ENCODE measurements at regions not wholly inside any gene's neighbourhood (a gene's known extent, or its start where the extent isn't known, plus 50 kb on each side); places are given as distances from the start of the nearest gene placed in this dataset.

DNA sequence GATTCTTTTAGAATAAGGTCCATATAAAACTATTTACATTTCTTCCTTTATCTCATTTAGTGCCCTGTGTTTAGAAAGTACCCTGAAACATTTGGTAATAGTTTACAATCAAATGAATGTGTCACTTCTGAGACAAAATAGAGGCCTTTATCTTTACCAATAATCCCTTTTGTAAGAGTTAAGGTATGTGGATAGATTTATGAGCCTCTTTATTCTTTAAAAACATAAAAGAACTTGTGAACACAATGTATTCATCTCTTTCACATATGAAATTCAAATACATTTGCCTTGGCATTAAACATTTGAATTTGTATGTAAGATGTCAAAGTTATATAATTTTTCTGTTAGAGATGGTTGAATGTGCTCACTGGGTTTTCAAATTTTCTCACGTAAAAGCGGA lies 180.5 kb upstream of the CWC22 start:
- no peaks in the 10 kb centered on the region for H3K79me1 ChIP-seq (ENCODE audit: insufficient read depth, low read depth, low read length, poor library complexity, severe bottlenecking)
- no peaks in the 10 kb centered on the region for H3K9me3 Mint-ChIP-seq
- H3K4me3 Mint-ChIP-seq, result no peak overlapping the region
- TF ChIP-seq, protein P1, sequence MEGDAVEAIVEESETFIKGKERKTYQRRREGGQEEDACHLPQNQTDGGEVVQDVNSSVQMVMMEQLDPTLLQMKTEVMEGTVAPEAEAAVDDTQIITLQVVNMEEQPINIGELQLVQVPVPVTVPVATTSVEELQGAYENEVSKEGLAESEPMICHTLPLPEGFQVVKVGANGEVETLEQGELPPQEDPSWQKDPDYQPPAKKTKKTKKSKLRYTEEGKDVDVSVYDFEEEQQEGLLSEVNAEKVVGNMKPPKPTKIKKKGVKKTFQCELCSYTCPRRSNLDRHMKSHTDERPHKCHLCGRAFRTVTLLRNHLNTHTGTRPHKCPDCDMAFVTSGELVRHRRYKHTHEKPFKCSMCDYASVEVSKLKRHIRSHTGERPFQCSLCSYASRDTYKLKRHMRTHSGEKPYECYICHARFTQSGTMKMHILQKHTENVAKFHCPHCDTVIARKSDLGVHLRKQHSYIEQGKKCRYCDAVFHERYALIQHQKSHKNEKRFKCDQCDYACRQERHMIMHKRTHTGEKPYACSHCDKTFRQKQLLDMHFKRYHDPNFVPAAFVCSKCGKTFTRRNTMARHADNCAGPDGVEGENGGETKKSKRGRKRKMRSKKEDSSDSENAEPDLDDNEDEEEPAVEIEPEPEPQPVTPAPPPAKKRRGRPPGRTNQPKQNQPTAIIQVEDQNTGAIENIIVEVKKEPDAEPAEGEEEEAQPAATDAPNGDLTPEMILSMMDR (conservative IDR thresholded peaks at IDR 0.05), result no peak
- no peak overlapping the region for H2BK5ac ChIP-seq (ENCODE audit: insufficient read length, low read length)
- no peak overlapping the region for H4K5ac ChIP-seq (ENCODE audit: insufficient read length, low read depth, low read length)
- no peak overlapping the region for H3K27ac Mint-ChIP-seq
- H3K18ac ChIP-seq (ENCODE audit: insufficient read length, low read depth, low read length), result no peak overlapping the region
- no peak overlapping the region for H2BK20ac ChIP-seq (ENCODE audit: low read depth, low read length, poor library complexity, severe bottlenecking)
- no peaks in the 10 kb centered on the region for H4K20me1 ChIP-seq (ENCODE audit: control insufficient read depth, insufficient read depth, insufficient read length)
- no peak overlapping the region for H3K14ac ChIP-seq (ENCODE audit: insufficient read depth, low read length)
- H3K4me1 Mint-ChIP-seq, result peaks cover 4 to 5% of the 10 kb centered on the region in 2 experiments
- no peaks in the 10 kb centered on the region for H3K79me2 ChIP-seq (ENCODE audit: insufficient read depth, low read length)
- no peak overlapping the region for H2BK12ac ChIP-seq (ENCODE audit: insufficient read length, low read depth, low read length)
- H3K27me3 Mint-ChIP-seq (ENCODE audit: low read depth), result no peaks in the 10 kb centered on the region
- H3K4me1 ChIP-seq (ENCODE audit: insufficient read depth, low read length), result no peaks in the 10 kb centered on the region
- H3K27ac ChIP-seq (ENCODE audit: insufficient read length, low read depth, low read length), result no peak overlapping the region
- no peaks in the 10 kb centered on the region for H3K36me3 Mint-ChIP-seq (ENCODE audit: insufficient read depth in 1 of 3, low read depth in 3 of 3)
- H4K91ac ChIP-seq (ENCODE audit: insufficient read length, low read depth, low read length), result no peak overlapping the region
- no CpG with 5 or more reads among the region's 2 CpGs for WGBS (ENCODE audit: extremely low coverage, insufficient read length, low lambda C conversion rate)
- H3T11ph ChIP-seq (ENCODE audit: low read length), result no peak overlapping the region
- no peaks in the 10 kb centered on the region for H3K23me2 ChIP-seq (ENCODE audit: insufficient read length, low read depth, low read length, poor library complexity, severe bottlenecking)
- no peak overlapping the region for H2AK5ac ChIP-seq (ENCODE audit: insufficient read length, low read length)
- H3K4me2 ChIP-seq (ENCODE audit: insufficient read depth, insufficient read length, low read length), result no peak overlapping the region
- H3K4ac ChIP-seq (ENCODE audit: low read depth, low read length), result no peak overlapping the region
- no peak overlapping the region for H3K56ac ChIP-seq (ENCODE audit: insufficient read length, low read depth, low read length)
- H2AFZ ChIP-seq (ENCODE audit: low read length), result no peak overlapping the region
- no peak overlapping the region for H2BK15ac ChIP-seq (ENCODE audit: low read depth, low read length)
- DNase-seq, result no peak
- H3K9ac ChIP-seq (ENCODE audit: extremely low read depth, insufficient read length, low read length), result no peak overlapping the region
- no peaks in the 10 kb centered on the region for H3K9me3 ChIP-seq (ENCODE audit: control insufficient read depth, low read depth, low read length)
- H3K23ac ChIP-seq (ENCODE audit: insufficient read length, low read depth, low read length), result no peak overlapping the region
- H2BK120ac ChIP-seq (ENCODE audit: low read depth, low read length, poor library complexity, severe bottlenecking), result no peak overlapping the region
- H4K8ac ChIP-seq (replicated peaks; ENCODE audit: insufficient read length, low read depth, low read length), result no peak overlapping the region
- H3K27me3 ChIP-seq (ENCODE audit: insufficient read depth, low read length), result no peaks in the 10 kb centered on the region

Measured in H9 (cell line).